Activated T-helper 2 cell treated with anti-CD3 and anti-CD28 coated beads, Interferon-gamma antibody, Interleukin-2, Interleukin-4, amounts not matched to agents 10 μg/mL and 5 μg/mL and 100 μg/mL, durations not matched to agents 14 hours and 24 hours and 36 hours (primary cell): ENCODE measurements at regions not wholly inside any gene's neighbourhood (a gene's known extent, or its start where the extent isn't known, plus 50 kb on each side); places are given as distances from the start of the nearest gene placed in this dataset.

Experiments
- DNase-seq: peaks from one replicate; pipeline ENCODE4 v3.0.0; 2021; ENCODE audit warnings: low spot score
- H3K27ac Mint-ChIP-seq: one replicate; pipeline ENCODE4 v1.8.0; 2021; ENCODE audit warnings: mixed read lengths
- H3K27me3 Mint-ChIP-seq: one replicate; pipeline ENCODE4 v1.8.0; 2021; ENCODE audit warnings: low read depth, mixed read lengths
- H3K36me3 Mint-ChIP-seq: one replicate; pipeline ENCODE4 v1.8.0; 2021; ENCODE audit warnings: low read depth, mixed read lengths
- H3K4me1 Mint-ChIP-seq: one replicate; pipeline ENCODE4 v1.8.0; 2021; ENCODE audit warnings: low read depth, mixed read lengths
- H3K4me3 Mint-ChIP-seq: one replicate; pipeline ENCODE4 v1.8.0; 2021; ENCODE audit warnings: low read depth, mild to moderate bottlenecking, moderate library complexity, mixed read lengths
- H3K9me3 Mint-ChIP-seq: one replicate; pipeline ENCODE4 v1.8.0; 2021; ENCODE audit warnings: mixed read lengths
- intact Hi-C: fragments of 100-400 bp; cut with micrococcal nuclease; formaldehyde crosslinking; loops from one replicate; pipeline ENCODE4 v1.15.1; 2023

GRCh38 chr9:17955409-17955808 lies 376.5 kb downstream of the SH3GL2 start:
- H3K4me3 Mint-ChIP-seq: no peak overlapping the region
- DNase-seq: no peak
- no peaks in the 10 kb centered on the region for H3K36me3 Mint-ChIP-seq
- intact Hi-C loops: no loop called here
- H3K4me1 Mint-ChIP-seq: no peaks in the 10 kb centered on the region
- H3K9me3 Mint-ChIP-seq: peaks cover 3% of the 10 kb centered on the region
- H3K27me3 Mint-ChIP-seq: no peaks in the 10 kb centered on the region
- no peak overlapping the region for H3K27ac Mint-ChIP-seq

GRCh38 chr9:17958363-17958762 lies 379.5 kb downstream of the SH3GL2 start:
- Mint-ChIP-seq H3K27me3 (no peaks in the 10 kb centered on the region), H3K36me3 (no peaks in the 10 kb centered on the region), H3K27ac (no peak overlapping the region), H3K4me1 (no peaks in the 10 kb centered on the region), H3K9me3 (peaks cover 3% of the 10 kb centered on the region), H3K4me3 (no peak overlapping the region)
- intact Hi-C loops: no loop called here
- DNase-seq: no peak

GRCh38 chr9:17962747-17963146 lies 383.9 kb downstream of the SH3GL2 start:
- no peaks in the 10 kb centered on the region for H3K27me3 Mint-ChIP-seq
- H3K4me1 Mint-ChIP-seq: no peaks in the 10 kb centered on the region
- no peak for DNase-seq
- no peaks in the 10 kb centered on the region for H3K36me3 Mint-ChIP-seq
- H3K9me3 Mint-ChIP-seq: peaks cover 3% of the 10 kb centered on the region
- no peak overlapping the region for H3K27ac Mint-ChIP-seq
- no peak overlapping the region for H3K4me3 Mint-ChIP-seq
- intact Hi-C loops: no loop called here

GRCh38 chr9:17963498-17963897 lies 384.6 kb downstream of the SH3GL2 start:
- no peaks in the 10 kb centered on the region for H3K36me3 Mint-ChIP-seq
- DNase-seq: no peak
- H3K4me1 Mint-ChIP-seq: no peaks in the 10 kb centered on the region
- intact Hi-C loops: no loop called here
- no peak overlapping the region for H3K27ac Mint-ChIP-seq
- no peak overlapping the region for H3K4me3 Mint-ChIP-seq
- H3K9me3 Mint-ChIP-seq: peaks cover 3% of the 10 kb centered on the region
- H3K27me3 Mint-ChIP-seq: no peaks in the 10 kb centered on the region

GRCh38 chr9:17967731-17968130 lies 388.9 kb downstream of the SH3GL2 start:
- no peak overlapping the region for H3K27ac Mint-ChIP-seq
- H3K4me1 Mint-ChIP-seq: no peaks in the 10 kb centered on the region
- intact Hi-C loops: no loop called here
- H3K36me3 Mint-ChIP-seq: no peaks in the 10 kb centered on the region
- no peak overlapping the region for H3K4me3 Mint-ChIP-seq
- H3K27me3 Mint-ChIP-seq: no peaks in the 10 kb centered on the region
- no peak for DNase-seq
- H3K9me3 Mint-ChIP-seq: no peaks in the 10 kb centered on the region

GRCh38 chr9:17969232-17969631 lies 390.4 kb downstream of the SH3GL2 start:
- intact Hi-C loops: no loop called here
- Mint-ChIP-seq H3K27me3 (no peaks in the 10 kb centered on the region), H3K36me3 (no peaks in the 10 kb centered on the region), H3K27ac (no peak overlapping the region), H3K4me3 (no peak overlapping the region), H3K9me3 (no peaks in the 10 kb centered on the region), H3K4me1 (no peaks in the 10 kb centered on the region)
- DNase-seq: no peak

GRCh38 chr9:17970277-17970676 lies 391.4 kb downstream of the SH3GL2 start:
- peaks cover 3% of the 10 kb centered on the region for H3K9me3 Mint-ChIP-seq
- H3K4me3 Mint-ChIP-seq: no peak overlapping the region
- intact Hi-C loops: no loop called here
- H3K36me3 Mint-ChIP-seq: no peaks in the 10 kb centered on the region
- H3K27me3 Mint-ChIP-seq: no peaks in the 10 kb centered on the region
- no peaks in the 10 kb centered on the region for H3K4me1 Mint-ChIP-seq
- DNase-seq: no peak
- H3K27ac Mint-ChIP-seq: no peak overlapping the region

GRCh38 chr9:17978773-17979172 lies 399.9 kb downstream of the SH3GL2 start:
- Mint-ChIP-seq H3K36me3 (no peaks in the 10 kb centered on the region), H3K9me3 (peaks cover 37% of the 10 kb centered on the region), H3K4me3 (no peak overlapping the region), H3K4me1 (no peaks in the 10 kb centered on the region), H3K27ac (no peak overlapping the region), H3K27me3 (no peaks in the 10 kb centered on the region)
- intact Hi-C loops: no loop called here
- DNase-seq: no peak

- no peak for DNase-seq
- H3K36me3 Mint-ChIP-seq: no peaks in the 10 kb centered on the region
- intact Hi-C loops: no loop called here
- H3K9me3 Mint-ChIP-seq: no peaks in the 10 kb centered on the region
- H3K27ac Mint-ChIP-seq: no peak overlapping the region
- no peak overlapping the region for H3K4me3 Mint-ChIP-seq
- H3K4me1 Mint-ChIP-seq: no peaks in the 10 kb centered on the region
- no peaks in the 10 kb centered on the region for H3K27me3 Mint-ChIP-seq
These were observed 407.7 kb downstream of the SH3GL2 start for GRCh38 chr9:17986595-17986994.

GRCh38 chr9:17987189-17987588 lies 408.3 kb downstream of the SH3GL2 start:
- intact Hi-C loops: no loop called here
- H3K4me3 Mint-ChIP-seq: no peak overlapping the region
- H3K4me1 Mint-ChIP-seq: no peaks in the 10 kb centered on the region

GRCh38 chr9:17988489-17988888 lies 409.6 kb downstream of the SH3GL2 start:
- intact Hi-C loops: no loop called here
- H3K27me3 Mint-ChIP-seq: no peaks in the 10 kb centered on the region
- H3K9me3 Mint-ChIP-seq: no peaks in the 10 kb centered on the region
- DNase-seq: no peak
- no peak overlapping the region for H3K4me3 Mint-ChIP-seq
- H3K36me3 Mint-ChIP-seq: no peaks in the 10 kb centered on the region
- no peak overlapping the region for H3K27ac Mint-ChIP-seq
- no peaks in the 10 kb centered on the region for H3K4me1 Mint-ChIP-seq

More at GRCh38 chr9:17987189-17987588, 408.3 kb downstream of the SH3GL2 start:
- Mint-ChIP-seq H3K27ac (no peak overlapping the region), H3K36me3 (no peaks in the 10 kb centered on the region), H3K27me3 (no peaks in the 10 kb centered on the region), H3K9me3 (no peaks in the 10 kb centered on the region)
- DNase-seq: no peak

GRCh38 chr9:17990602-17991001 lies 411.7 kb downstream of the SH3GL2 start:
- H3K27ac Mint-ChIP-seq: no peak overlapping the region
- H3K9me3 Mint-ChIP-seq: no peaks in the 10 kb centered on the region
- DNase-seq: no peak
- H3K36me3 Mint-ChIP-seq: no peaks in the 10 kb centered on the region
- intact Hi-C loops: no loop called here
- no peak overlapping the region for H3K4me3 Mint-ChIP-seq
- no peaks in the 10 kb centered on the region for H3K27me3 Mint-ChIP-seq
- H3K4me1 Mint-ChIP-seq: no peaks in the 10 kb centered on the region

- no peak for DNase-seq
These were observed 414.2 kb downstream of the SH3GL2 start for GRCh38 chr9:17993024-17993423.

GRCh38 chr9:17994695-17995425 lies 416.0 kb downstream of the SH3GL2 start:
- Mint-ChIP-seq H3K4me3 (no peak overlapping the region), H3K36me3 (no peaks in the 10 kb centered on the region), H3K27me3 (no peaks in the 10 kb centered on the region), H3K27ac (no peak overlapping the region), H3K4me1 (no peaks in the 10 kb centered on the region), H3K9me3 (no peaks in the 10 kb centered on the region)
- intact Hi-C loops: no loop called here
- no peak for DNase-seq

More at GRCh38 chr9:17993024-17993423, 414.2 kb downstream of the SH3GL2 start:
- intact Hi-C loops: no loop called here
- Mint-ChIP-seq H3K27ac (no peak overlapping the region), H3K27me3 (no peaks in the 10 kb centered on the region), H3K9me3 (no peaks in the 10 kb centered on the region), H3K36me3 (no peaks in the 10 kb centered on the region), H3K4me1 (no peaks in the 10 kb centered on the region), H3K4me3 (no peak overlapping the region)
